HCT116 (cell line): ENCODE measurements at regions not wholly inside any gene's neighbourhood (a gene's known extent, or its start where the extent isn't known, plus 50 kb on each side); places are given as distances from the start of the nearest gene placed in this dataset.

Source experiments
- CTCF ChIP-seq, 3 experiments: fragments of 200-600 bp in 1 of 3; sonication (generic) in 1 of 3; IDR thresholded peaks in 2 of 3; conservative IDR thresholded peaks in 1 of 3; 2 replicates each; pipeline ENCODE4 v1.5.1; 2012 to 2017; ENCODE audit warnings: low read depth in 2 of 3, low read length in 2 of 3, antibody characterized with exemption in 1 of 3, borderline replicate concordance in 1 of 3, control low read depth in 1 of 3, mild to moderate bottlenecking in 1 of 3, mixed read lengths in 1 of 3, mixed run types in 1 of 3, moderate library complexity in 1 of 3; ENCODE audit not compliant: insufficient read depth in 1 of 3
- EZH2 ChIP-seq: fragments of 200-600 bp; sonication (generic); IDR thresholded peaks from 2 replicates; pipeline ENCODE4 v1.6.1; 2017; ENCODE audit warnings: antibody characterized with exemption, mixed run types
- EZH2phosphoT487 ChIP-seq: fragments of 200-600 bp; IDR thresholded peaks from 2 replicates; pipeline ENCODE4 v1.6.1; 2018; ENCODE audit warnings: antibody characterized with exemption, borderline replicate concordance
- JUND ChIP-seq: IDR thresholded peaks from 2 replicates; pipeline ENCODE4 v1.6.1; 2012
- POLR2AphosphoS5 ChIP-seq: IDR thresholded peaks from 2 replicates; pipeline ENCODE4 v1.6.1; 2011; ENCODE audit warnings: mild to moderate bottlenecking, low read depth, low read length, moderate library complexity
- RAD21 ChIP-seq: IDR thresholded peaks from 2 replicates; pipeline ENCODE4 v1.6.1; 2012; ENCODE audit warnings: low read depth, mild to moderate bottlenecking

DNA sequence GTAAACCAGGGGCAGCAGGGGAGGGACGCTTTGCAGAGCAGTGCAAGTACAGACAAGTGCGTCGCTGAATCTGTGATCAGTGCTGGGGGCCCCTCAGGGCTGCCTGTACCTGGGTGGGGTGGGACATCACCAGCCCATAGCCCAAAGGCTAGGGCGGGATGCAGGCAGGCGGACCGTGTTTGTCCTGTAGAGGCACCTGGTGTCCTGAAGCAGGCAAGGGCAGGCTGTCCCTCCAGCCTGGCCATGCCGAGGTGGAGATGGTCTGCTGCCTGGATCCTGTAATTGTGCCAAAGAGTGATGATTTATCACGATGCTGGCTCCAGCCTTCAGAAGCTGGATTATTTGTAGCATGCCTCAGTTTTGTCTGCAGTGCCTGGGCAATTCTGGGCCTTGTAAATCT lies 137.9 kb upstream of the GSE1 start:
- TF ChIP-seq RAD21 (no peak), CTCF (IDR thresholded peaks at IDR 0.05 in 2 of 3, conservative IDR thresholded peaks at IDR 0.05 in 1 of 3; ENCODE audit: borderline replicate concordance in 1 of 3, insufficient read depth in 1 of 3, low read depth in 2 of 3, low read length in 2 of 3) (no peak), JUND (no peak), EZH2 (no peak), POLR2AphosphoS5 (no peak), EZH2phosphoT487 (no peak)
